H1 (cell line): ENCODE measurements at regions not wholly inside any gene's neighbourhood (a gene's known extent, or its start where the extent isn't known, plus 50 kb on each side); places are given as distances from the start of the nearest gene placed in this dataset.

Experiments used
- CTCF ChIA-PET: fragments of 300-600 bp; sonication (Branson Sonifier 250); formaldehyde crosslinking; loops from one replicate; lab custom pipeline; 2021; ENCODE audit not compliant: partially characterized antibody; lab: Charles Lee
- POLR2A ChIA-PET: fragments of 300-600 bp; sonication (Branson Sonifier 250); formaldehyde crosslinking; loops from one replicate; lab custom pipeline; 2021; ENCODE audit warnings: inconsistent platforms; ENCODE audit not compliant: partially characterized antibody; lab: Charles Lee
- DNase-seq, 2 experiments: peaks; one replicate each; pipeline versions ENCODE4 v3.0.0 to v3.0.0-alpha.2; 2010 to 2022; ENCODE audit warnings: low spot score in 2 of 2, low read depth in 1 of 2, mixed read lengths in 1 of 2
- FAIRE-seq: peaks from 2 replicates; lab custom pipeline; 2011; peaks lifted over from hg19 to GRCh38; lab: Jason Lieb, UNC
- H2AFZ ChIP-seq: 2 replicates; pipeline ENCODE4 v1.8.1; 2012; ENCODE audit warnings: low read length, inconsistent platforms
- H2AK5ac ChIP-seq: 2 replicates; pipeline ENCODE4 v1.6.1; 2013; ENCODE audit warnings: low read depth, low read length
- H2BK120ac ChIP-seq: replicated peaks from 2 replicates; pipeline ENCODE3; 2013; ENCODE audit warnings: low read depth, low read length, inconsistent platforms
- H2BK12ac ChIP-seq: 2 replicates; pipeline ENCODE4 v1.6.1; 2013; ENCODE audit warnings: low read depth, low read length
- H2BK15ac ChIP-seq: 2 replicates; pipeline ENCODE4 v1.6.1; 2013; ENCODE audit warnings: low read length
- H2BK20ac ChIP-seq: 2 replicates; pipeline ENCODE4 v1.6.1; 2013; ENCODE audit warnings: low read length
- H2BK5ac ChIP-seq: 2 replicates; pipeline ENCODE4 v1.6.1; 2013; ENCODE audit warnings: low read depth, low read length
- H3K14ac ChIP-seq: 2 replicates; pipeline ENCODE4 v1.6.1; 2013; ENCODE audit warnings: inconsistent platforms; ENCODE audit not compliant: insufficient read length
- H3K18ac ChIP-seq: 2 replicates; pipeline ENCODE4 v1.6.1; 2013; ENCODE audit warnings: low read length; ENCODE audit errors: extremely low read depth
- H3K23ac ChIP-seq: 2 replicates; pipeline ENCODE4 v1.6.1; 2013; ENCODE audit warnings: inconsistent platforms; ENCODE audit not compliant: insufficient read length
- H3K23me2 ChIP-seq: 2 replicates; pipeline ENCODE4 v1.6.1; 2013; ENCODE audit warnings: low read depth, low read length
- H3K27ac ChIP-seq: 2 replicates; pipeline ENCODE4 v1.6.1; 2011; ENCODE audit warnings: low read depth, low read length, inconsistent platforms
- H3K27me3 ChIP-seq, 4 experiments: replicated peaks in 1 of 4; 1 replicate in 1 of 4; 2 replicates in 3 of 4; pipeline versions ENCODE4 v1.6.1 to v1.8.1; 2011 to 2013; ENCODE audit warnings: low read length in 3 of 4, mild to moderate bottlenecking in 3 of 4, inconsistent platforms in 2 of 4, mixed read lengths in 2 of 4, moderate library complexity in 1 of 4; ENCODE audit not compliant: control insufficient read depth in 3 of 4, insufficient read depth in 3 of 4; ENCODE audit errors: extremely low read depth in 1 of 4
- H3K36me3 ChIP-seq, 4 experiments: 2 replicates each; pipeline versions ENCODE4 v1.6.1 to v1.8.1; 2011 to 2013; ENCODE audit warnings: mild to moderate bottlenecking in 4 of 4, low read length in 3 of 4, moderate library complexity in 2 of 4, control low read depth in 1 of 4, inconsistent platforms in 1 of 4; ENCODE audit not compliant: insufficient read depth in 4 of 4, control insufficient read depth in 2 of 4
- H3K4ac ChIP-seq: replicated peaks from 2 replicates; pipeline ENCODE3; 2013; ENCODE audit warnings: low read length, low read depth, mixed read lengths, inconsistent platforms; ENCODE audit not compliant: insufficient read length
- H3K4me1 ChIP-seq, 4 experiments: replicated peaks in 1 of 4; 1 replicate in 1 of 4; 2 replicates in 3 of 4; pipeline versions ENCODE4 v1.6.1 to v1.8.1; 2011 to 2013; ENCODE audit warnings: low read length in 3 of 4, inconsistent platforms in 2 of 4, mixed read lengths in 1 of 4; ENCODE audit not compliant: insufficient read depth in 4 of 4, control insufficient read depth in 3 of 4
- H3K4me2 ChIP-seq, 2 experiments: 2 replicates each; pipeline versions ENCODE4 v1.6.1 to v1.8.1; 2011 to 2013; ENCODE audit warnings: low read depth in 2 of 2, low read length in 2 of 2, control low read depth in 1 of 2, inconsistent platforms in 1 of 2, mild to moderate bottlenecking in 1 of 2; ENCODE audit not compliant: insufficient read depth in 1 of 2
- H3K4me3 ChIP-seq, 4 experiments: fragments of 200-600, 300-600 bp in 1 of 4; sonication (generic), shearing (Covaris generic), sonication (Bioruptor Twin) in 1 of 4; 2 replicates each; pipeline versions ENCODE4 v1.5.1 to v1.8.1; 2011 to 2016; ENCODE audit warnings: low read length in 4 of 4, low read depth in 3 of 4, control low read depth in 2 of 4, inconsistent platforms in 2 of 4, mild to moderate bottlenecking in 2 of 4, mixed read lengths in 1 of 4, moderate library complexity in 1 of 4; ENCODE audit not compliant: insufficient read depth in 2 of 4; ENCODE audit errors: extremely low read depth in 1 of 4
- H3K56ac ChIP-seq: replicated peaks from 2 replicates; pipeline ENCODE3; 2013; ENCODE audit warnings: low read depth, mild to moderate bottlenecking, mixed read lengths, low read length, inconsistent platforms; ENCODE audit not compliant: insufficient read length
- H3K79me1 ChIP-seq: 2 replicates; pipeline ENCODE4 v1.6.1; 2013; ENCODE audit warnings: low read depth, low read length, control low read depth
- H3K79me2 ChIP-seq, 2 experiments: 2 replicates each; pipeline versions ENCODE4 v1.6.1 to v1.8.1; 2012 to 2013; ENCODE audit warnings: low read length in 2 of 2, mild to moderate bottlenecking in 2 of 2, inconsistent platforms in 1 of 2; ENCODE audit not compliant: insufficient read depth in 2 of 2, control insufficient read depth in 1 of 2
- H3K9ac ChIP-seq, 4 experiments: replicated peaks in 1 of 4; 1 replicate in 1 of 4; 2 replicates in 3 of 4; pipeline versions ENCODE4 v1.6.1 to v1.8.1; 2011 to 2013; ENCODE audit warnings: low read depth in 3 of 4, low read length in 3 of 4, control low read depth in 2 of 4, mild to moderate bottlenecking in 2 of 4, moderate library complexity in 2 of 4, inconsistent platforms in 1 of 4; ENCODE audit errors: extremely low read depth in 1 of 4
- H3K9me3 ChIP-seq, 2 experiments: 2 replicates each; pipeline versions ENCODE4 v1.6.1 to v1.8.1; 2012 to 2013; ENCODE audit warnings: mild to moderate bottlenecking in 2 of 2, moderate library complexity in 2 of 2, control low read depth in 1 of 2, inconsistent platforms in 1 of 2, low read depth in 1 of 2, low read length in 1 of 2, mixed read lengths in 1 of 2; ENCODE audit not compliant: insufficient read depth in 2 of 2
- H4K20me1 ChIP-seq, 2 experiments: replicated peaks in 1 of 2; 2 replicates each; pipeline versions ENCODE3 to v1.8.1; 2011 to 2013; ENCODE audit warnings: inconsistent platforms in 2 of 2, low read length in 2 of 2, mild to moderate bottlenecking in 1 of 2; ENCODE audit not compliant: insufficient read depth in 2 of 2, control insufficient read depth in 1 of 2
- H4K5ac ChIP-seq: 2 replicates; pipeline ENCODE4 v1.6.1; 2013; ENCODE audit warnings: low read length, low read depth, mixed read lengths, inconsistent platforms; ENCODE audit not compliant: insufficient read length
- H4K8ac ChIP-seq: 2 replicates; pipeline ENCODE4 v1.8.0; 2013; ENCODE audit warnings: mild to moderate bottlenecking, moderate library complexity, low read length, inconsistent platforms; ENCODE audit not compliant: insufficient read depth; ENCODE audit errors: extremely low read depth
- H4K91ac ChIP-seq: replicated peaks from 2 replicates; pipeline ENCODE3; 2013; ENCODE audit warnings: low read length, mixed read lengths, inconsistent platforms; ENCODE audit not compliant: insufficient read length
- EGR1 ChIP-seq: IDR thresholded peaks from 2 replicates; pipeline ENCODE4 v1.6.1; 2011; ENCODE audit warnings: low read depth, low read length, borderline replicate concordance
- TCF12 ChIP-seq: IDR thresholded peaks from 2 replicates; pipeline ENCODE4 v1.6.1; 2011; ENCODE audit warnings: low read depth, mild to moderate bottlenecking, low read length
- WGBS, 2 experiments: shearing (Covaris generic) in 1 of 2; methylation state at CpG; one replicate each; pipeline versions ENCODE4 v1.1.6 to v1.1.7; 2013 to 2015; ENCODE audit warnings: low lambda C conversion rate in 2 of 2, mixed read lengths in 2 of 2, inconsistent platforms in 1 of 2, low coverage in 1 of 2, missing lambda C conversion rate in 1 of 2; ENCODE audit not compliant: insufficient replicate concordance in 2 of 2, insufficient coverage in 1 of 2, insufficient read length in 1 of 2; ENCODE audit errors: extremely low coverage in 1 of 2, missing lambda C conversion rate in 1 of 2; 5-methylcytosine and 5-hydroxymethylcytosine counted together

GRCh38 chr18:71326826-71327225, 1038.0 kb downstream of the SOCS6 start:
- Histone ChIP-seq H3K4ac (no peak overlapping the region), H3K79me1 (no peaks in the 10 kb centered on the region), H2BK120ac (no peak overlapping the region), H3K27me3 (no peaks in the 10 kb centered on the region; a peak in 1 of 7 replicates), H3K56ac (no peak overlapping the region), H4K5ac (no peak overlapping the region), H2AFZ (no peak overlapping the region), H2BK20ac (no peak overlapping the region), H3K4me3 (no peak overlapping the region), H3K79me2 (no peaks in the 10 kb centered on the region), H3K23me2 (no peaks in the 10 kb centered on the region), H3K9ac (no peak overlapping the region), H3K23ac (no peak overlapping the region), H4K91ac (no peak overlapping the region), H3K27ac (no peak overlapping the region), H2BK12ac (no peak overlapping the region), H3K4me1 (no peaks in the 10 kb centered on the region), H3K4me2 (no peak overlapping the region), H3K14ac (no peak overlapping the region), H3K18ac (no peak overlapping the region), H3K9me3 (peaks cover 49 to 71% of the 10 kb centered on the region in 2 experiments), H3K36me3 (no peaks in the 10 kb centered on the region), H4K8ac (no peak overlapping the region), H2BK5ac (no peak overlapping the region), H2AK5ac (no peak overlapping the region), H4K20me1 (no peaks in the 10 kb centered on the region), H2BK15ac (no peak overlapping the region)
- WGBS, 2 experiments, result 92% methylated on average over 3 of the region's 3 CpGs; no CpG with 5 or more reads in 1 of the 2 experiments
- CTCF ChIA-PET, result no interaction called here
- TF ChIP-seq EGR1 (no peak), TCF12 (no peak)
- DNase-seq, result no peak
- no peak for FAIRE-seq
- POLR2A ChIA-PET, result no interaction called here
